Activated B cell treated with CpG ODN at 0.5 μM for 24 hours (primary cell): ENCODE measurements at regions not wholly inside any gene's neighbourhood (a gene's known extent, or its start where the extent isn't known, plus 50 kb on each side); places are given as distances from the start of the nearest gene placed in this dataset.

Experiments
- ATAC-seq: fragments of 200-7000 bp; cut with Tn5 transposase; one replicate; pipeline ENCODE4 v1.10.0; 2021; ENCODE audit warnings: low read depth, mild to moderate bottlenecking, moderate library complexity
- CTCF ChIA-PET: fragments of 350-600 bp; sonication (Branson Sonifier 250); formaldehyde crosslinking; loops from one replicate; lab custom pipeline; 2021; ENCODE audit warnings: antibody characterized with exemption; lab: Charles Lee
- POLR2A ChIA-PET: fragments of 350-600 bp; sonication (Branson Sonifier 250); formaldehyde crosslinking; loops from one replicate; lab custom pipeline; 2021; ENCODE audit warnings: antibody characterized with exemption; lab: Charles Lee
- DNase-seq: peaks from one replicate; pipeline ENCODE4 v3.0.0; 2022
- H3K27ac Mint-ChIP-seq: one replicate; pipeline ENCODE4 v1.8.0; 2020; ENCODE audit warnings: mixed read lengths
- H3K27me3 Mint-ChIP-seq: one replicate; pipeline ENCODE4 v1.8.0; 2021; ENCODE audit warnings: mixed read lengths
- H3K36me3 Mint-ChIP-seq: one replicate; pipeline ENCODE4 v1.8.0; 2021; ENCODE audit warnings: low read depth, mixed read lengths
- H3K4me1 Mint-ChIP-seq: one replicate; pipeline ENCODE4 v1.8.0; 2021; ENCODE audit warnings: mixed read lengths
- H3K4me3 Mint-ChIP-seq: one replicate; pipeline ENCODE4 v1.8.0; 2020; ENCODE audit warnings: mild to moderate bottlenecking, mixed read lengths
- H3K9me3 Mint-ChIP-seq: one replicate; pipeline ENCODE4 v1.8.0; 2020; ENCODE audit warnings: mixed read lengths
- CTCF ChIP-seq: fragments of 200-600 bp; IDR thresholded peaks from one replicate; pipeline ENCODE4 v1.8.0; 2022; ENCODE audit warnings: antibody characterized with exemption, mild to moderate bottlenecking
- intact Hi-C: fragments of 100-400 bp; cut with micrococcal nuclease; formaldehyde crosslinking; loops from one replicate; pipeline ENCODE4 v1.15.1; 2024

- Mint-ChIP-seq H3K4me1 (no peaks in the 10 kb centered on the region), H3K36me3 (no peaks in the 10 kb centered on the region), H3K4me3 (no peak overlapping the region), H3K27me3 (peaks cover 8% of the 10 kb centered on the region), H3K9me3 (peaks cover 8% of the 10 kb centered on the region), H3K27ac (no peak overlapping the region)
- CTCF ChIA-PET, result no interaction called here
- DNase-seq (no peak), ATAC-seq (no peak)
- intact Hi-C loops, result no loop called here
- no peak for TF ChIP-seq CTCF
- POLR2A ChIA-PET, result no interaction called here
These were observed 219.0 kb upstream of the EMCN start for GRCh38 chr4:100736641-100737451.

GRCh38 chr4:100728861-100729260, 211.0 kb upstream of the EMCN start:
- no peak for TF ChIP-seq CTCF
- H3K27me3 Mint-ChIP-seq, result peaks cover 14% of the 10 kb centered on the region
- POLR2A ChIA-PET, result no interaction called here
- peaks cover 13% of the 10 kb centered on the region for H3K9me3 Mint-ChIP-seq
- CTCF ChIA-PET, result no interaction called here
- DNase-seq (no peak), ATAC-seq (no peak)
- no peak overlapping the region for H3K4me3 Mint-ChIP-seq
- H3K4me1 Mint-ChIP-seq, result no peaks in the 10 kb centered on the region
- no peak overlapping the region for H3K27ac Mint-ChIP-seq
- intact Hi-C loops, result no loop called here
- H3K36me3 Mint-ChIP-seq, result no peaks in the 10 kb centered on the region

- ChIA-PET POLR2A (no interaction called here), CTCF (no interaction called here)
- Mint-ChIP-seq H3K36me3 (no peaks in the 10 kb centered on the region), H3K4me3 (no peak overlapping the region), H3K27ac (no peak overlapping the region), H3K27me3 (peaks cover 17% of the 10 kb centered on the region), H3K4me1 (no peaks in the 10 kb centered on the region), H3K9me3 (peaks cover 16% of the 10 kb centered on the region)
- ATAC-seq (no peak), DNase-seq (no peak)
- intact Hi-C loops, result no loop called here
- TF ChIP-seq CTCF, result no peak
These were observed 205.1 kb upstream of the EMCN start for GRCh38 chr4:100722866-100723459.

DNA sequence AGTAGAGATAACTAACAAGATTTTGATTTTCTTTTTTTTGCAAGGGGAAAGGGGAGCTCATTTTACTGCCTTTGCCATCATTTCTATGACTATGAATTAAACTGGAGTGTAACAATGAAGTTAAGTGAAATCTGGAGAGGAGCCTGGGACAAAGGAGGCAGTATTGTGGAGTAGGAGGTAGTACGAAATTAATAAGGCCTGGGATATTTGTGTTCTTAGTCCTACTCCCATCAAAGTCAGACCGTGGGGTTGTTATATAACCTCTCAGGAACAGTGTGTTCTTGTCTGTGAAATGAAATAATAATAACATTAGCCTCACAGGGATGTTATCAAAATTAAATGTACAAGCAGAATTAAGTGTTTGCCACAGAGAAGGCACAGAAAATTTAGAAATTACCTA, 204.3 kb upstream of the EMCN start:
- peaks cover 16% of the 10 kb centered on the region for H3K9me3 Mint-ChIP-seq
- intact Hi-C loops, result no loop called here
- H3K4me1 Mint-ChIP-seq, result no peaks in the 10 kb centered on the region
- DNase-seq (no peak), ATAC-seq (no peak)
- H3K4me3 Mint-ChIP-seq, result no peak overlapping the region
- H3K36me3 Mint-ChIP-seq, result no peaks in the 10 kb centered on the region
- H3K27ac Mint-ChIP-seq, result no peak overlapping the region
- ChIA-PET POLR2A (no interaction called here), CTCF (no interaction called here)
- peaks cover 17% of the 10 kb centered on the region for H3K27me3 Mint-ChIP-seq
- TF ChIP-seq CTCF, result no peak

GRCh38 chr4:100721490-100721889, 203.7 kb upstream of the EMCN start:
- peaks cover 15% of the 10 kb centered on the region for H3K27me3 Mint-ChIP-seq
- H3K36me3 Mint-ChIP-seq, result no peaks in the 10 kb centered on the region
- H3K27ac Mint-ChIP-seq, result no peak overlapping the region
- ChIA-PET POLR2A (no interaction called here), CTCF (no interaction called here)
- no peak for TF ChIP-seq CTCF
- DNase-seq (no peak), ATAC-seq (no peak)
- peaks cover 16% of the 10 kb centered on the region for H3K9me3 Mint-ChIP-seq
- intact Hi-C loops, result no loop called here
- H3K4me3 Mint-ChIP-seq, result no peak overlapping the region
- H3K4me1 Mint-ChIP-seq, result no peaks in the 10 kb centered on the region
